H1 (cell line): ENCODE measurements at regions not wholly inside any gene's neighbourhood (a gene's known extent, or its start where the extent isn't known, plus 50 kb on each side); places are given as distances from the start of the nearest gene placed in this dataset.

ENCODE experiments used
- CTCF ChIA-PET: fragments of 300-600 bp; sonication (Branson Sonifier 250); formaldehyde crosslinking; loops from one replicate; lab custom pipeline; 2021; ENCODE audit not compliant: partially characterized antibody; lab: Charles Lee
- POLR2A ChIA-PET: fragments of 300-600 bp; sonication (Branson Sonifier 250); formaldehyde crosslinking; loops from one replicate; lab custom pipeline; 2021; ENCODE audit warnings: inconsistent platforms; ENCODE audit not compliant: partially characterized antibody; lab: Charles Lee
- DNase-seq, 2 experiments: peaks; one replicate each; pipeline versions ENCODE4 v3.0.0 to v3.0.0-alpha.2; 2010 to 2022; ENCODE audit warnings: low spot score in 2 of 2, low read depth in 1 of 2, mixed read lengths in 1 of 2
- FAIRE-seq: peaks from 2 replicates; lab custom pipeline; 2011; peaks lifted over from hg19 to GRCh38; lab: Jason Lieb, UNC
- H2AFZ ChIP-seq: 2 replicates; pipeline ENCODE4 v1.8.1; 2012; ENCODE audit warnings: low read length, inconsistent platforms
- H2AK5ac ChIP-seq: 2 replicates; pipeline ENCODE4 v1.6.1; 2013; ENCODE audit warnings: low read depth, low read length
- H2BK120ac ChIP-seq: replicated peaks from 2 replicates; pipeline ENCODE3; 2013; ENCODE audit warnings: low read depth, low read length, inconsistent platforms
- H2BK12ac ChIP-seq: 2 replicates; pipeline ENCODE4 v1.6.1; 2013; ENCODE audit warnings: low read depth, low read length
- H2BK15ac ChIP-seq: 2 replicates; pipeline ENCODE4 v1.6.1; 2013; ENCODE audit warnings: low read length
- H2BK20ac ChIP-seq: 2 replicates; pipeline ENCODE4 v1.6.1; 2013; ENCODE audit warnings: low read length
- H2BK5ac ChIP-seq: 2 replicates; pipeline ENCODE4 v1.6.1; 2013; ENCODE audit warnings: low read depth, low read length
- H3K14ac ChIP-seq: 2 replicates; pipeline ENCODE4 v1.6.1; 2013; ENCODE audit warnings: inconsistent platforms; ENCODE audit not compliant: insufficient read length
- H3K18ac ChIP-seq: 2 replicates; pipeline ENCODE4 v1.6.1; 2013; ENCODE audit warnings: low read length; ENCODE audit errors: extremely low read depth
- H3K23ac ChIP-seq: 2 replicates; pipeline ENCODE4 v1.6.1; 2013; ENCODE audit warnings: inconsistent platforms; ENCODE audit not compliant: insufficient read length
- H3K23me2 ChIP-seq: 2 replicates; pipeline ENCODE4 v1.6.1; 2013; ENCODE audit warnings: low read depth, low read length
- H3K27ac ChIP-seq: 2 replicates; pipeline ENCODE4 v1.6.1; 2011; ENCODE audit warnings: low read depth, low read length, inconsistent platforms
- H3K27me3 ChIP-seq, 4 experiments: replicated peaks in 1 of 4; 1 replicate in 1 of 4; 2 replicates in 3 of 4; pipeline versions ENCODE4 v1.6.1 to v1.8.1; 2011 to 2013; ENCODE audit warnings: low read length in 3 of 4, mild to moderate bottlenecking in 3 of 4, inconsistent platforms in 2 of 4, mixed read lengths in 2 of 4, moderate library complexity in 1 of 4; ENCODE audit not compliant: control insufficient read depth in 3 of 4, insufficient read depth in 3 of 4; ENCODE audit errors: extremely low read depth in 1 of 4
- H3K36me3 ChIP-seq, 4 experiments: 2 replicates each; pipeline versions ENCODE4 v1.6.1 to v1.8.1; 2011 to 2013; ENCODE audit warnings: mild to moderate bottlenecking in 4 of 4, low read length in 3 of 4, moderate library complexity in 2 of 4, control low read depth in 1 of 4, inconsistent platforms in 1 of 4; ENCODE audit not compliant: insufficient read depth in 4 of 4, control insufficient read depth in 2 of 4
- H3K4ac ChIP-seq: replicated peaks from 2 replicates; pipeline ENCODE3; 2013; ENCODE audit warnings: low read length, low read depth, mixed read lengths, inconsistent platforms; ENCODE audit not compliant: insufficient read length
- H3K4me1 ChIP-seq, 4 experiments: replicated peaks in 1 of 4; 1 replicate in 1 of 4; 2 replicates in 3 of 4; pipeline versions ENCODE4 v1.6.1 to v1.8.1; 2011 to 2013; ENCODE audit warnings: low read length in 3 of 4, inconsistent platforms in 2 of 4, mixed read lengths in 1 of 4; ENCODE audit not compliant: insufficient read depth in 4 of 4, control insufficient read depth in 3 of 4
- H3K4me2 ChIP-seq, 2 experiments: 2 replicates each; pipeline versions ENCODE4 v1.6.1 to v1.8.1; 2011 to 2013; ENCODE audit warnings: low read depth in 2 of 2, low read length in 2 of 2, control low read depth in 1 of 2, inconsistent platforms in 1 of 2, mild to moderate bottlenecking in 1 of 2; ENCODE audit not compliant: insufficient read depth in 1 of 2
- H3K4me3 ChIP-seq, 4 experiments: fragments of 200-600, 300-600 bp in 1 of 4; sonication (generic), shearing (Covaris generic), sonication (Bioruptor Twin) in 1 of 4; 2 replicates each; pipeline versions ENCODE4 v1.5.1 to v1.8.1; 2011 to 2016; ENCODE audit warnings: low read length in 4 of 4, low read depth in 3 of 4, control low read depth in 2 of 4, inconsistent platforms in 2 of 4, mild to moderate bottlenecking in 2 of 4, mixed read lengths in 1 of 4, moderate library complexity in 1 of 4; ENCODE audit not compliant: insufficient read depth in 2 of 4; ENCODE audit errors: extremely low read depth in 1 of 4
- H3K56ac ChIP-seq: replicated peaks from 2 replicates; pipeline ENCODE3; 2013; ENCODE audit warnings: low read depth, mild to moderate bottlenecking, mixed read lengths, low read length, inconsistent platforms; ENCODE audit not compliant: insufficient read length
- H3K79me1 ChIP-seq: 2 replicates; pipeline ENCODE4 v1.6.1; 2013; ENCODE audit warnings: low read depth, low read length, control low read depth
- H3K79me2 ChIP-seq, 2 experiments: 2 replicates each; pipeline versions ENCODE4 v1.6.1 to v1.8.1; 2012 to 2013; ENCODE audit warnings: low read length in 2 of 2, mild to moderate bottlenecking in 2 of 2, inconsistent platforms in 1 of 2; ENCODE audit not compliant: insufficient read depth in 2 of 2, control insufficient read depth in 1 of 2
- H3K9ac ChIP-seq, 4 experiments: replicated peaks in 1 of 4; 1 replicate in 1 of 4; 2 replicates in 3 of 4; pipeline versions ENCODE4 v1.6.1 to v1.8.1; 2011 to 2013; ENCODE audit warnings: low read depth in 3 of 4, low read length in 3 of 4, control low read depth in 2 of 4, mild to moderate bottlenecking in 2 of 4, moderate library complexity in 2 of 4, inconsistent platforms in 1 of 4; ENCODE audit errors: extremely low read depth in 1 of 4
- H3K9me3 ChIP-seq, 2 experiments: 2 replicates each; pipeline versions ENCODE4 v1.6.1 to v1.8.1; 2012 to 2013; ENCODE audit warnings: mild to moderate bottlenecking in 2 of 2, moderate library complexity in 2 of 2, control low read depth in 1 of 2, inconsistent platforms in 1 of 2, low read depth in 1 of 2, low read length in 1 of 2, mixed read lengths in 1 of 2; ENCODE audit not compliant: insufficient read depth in 2 of 2
- H4K20me1 ChIP-seq, 2 experiments: replicated peaks in 1 of 2; 2 replicates each; pipeline versions ENCODE3 to v1.8.1; 2011 to 2013; ENCODE audit warnings: inconsistent platforms in 2 of 2, low read length in 2 of 2, mild to moderate bottlenecking in 1 of 2; ENCODE audit not compliant: insufficient read depth in 2 of 2, control insufficient read depth in 1 of 2
- H4K5ac ChIP-seq: 2 replicates; pipeline ENCODE4 v1.6.1; 2013; ENCODE audit warnings: low read length, low read depth, mixed read lengths, inconsistent platforms; ENCODE audit not compliant: insufficient read length
- H4K8ac ChIP-seq: 2 replicates; pipeline ENCODE4 v1.8.0; 2013; ENCODE audit warnings: mild to moderate bottlenecking, moderate library complexity, low read length, inconsistent platforms; ENCODE audit not compliant: insufficient read depth; ENCODE audit errors: extremely low read depth
- H4K91ac ChIP-seq: replicated peaks from 2 replicates; pipeline ENCODE3; 2013; ENCODE audit warnings: low read length, mixed read lengths, inconsistent platforms; ENCODE audit not compliant: insufficient read length
- EP300 ChIP-seq, 2 experiments: IDR thresholded peaks; 1 replicate in 1 of 2; 2 replicates in 1 of 2; pipeline ENCODE4 v1.6.1; 2011 to 2012; ENCODE audit warnings: low read depth in 2 of 2, low read length in 2 of 2, mild to moderate bottlenecking in 2 of 2, borderline replicate concordance in 1 of 2, inconsistent platforms in 1 of 2, moderate library complexity in 1 of 2
- WGBS, 2 experiments: shearing (Covaris generic) in 1 of 2; methylation state at CpG; one replicate each; pipeline versions ENCODE4 v1.1.6 to v1.1.7; 2013 to 2015; ENCODE audit warnings: low lambda C conversion rate in 2 of 2, mixed read lengths in 2 of 2, inconsistent platforms in 1 of 2, low coverage in 1 of 2, missing lambda C conversion rate in 1 of 2; ENCODE audit not compliant: insufficient replicate concordance in 2 of 2, insufficient coverage in 1 of 2, insufficient read length in 1 of 2; ENCODE audit errors: extremely low coverage in 1 of 2, missing lambda C conversion rate in 1 of 2; 5-methylcytosine and 5-hydroxymethylcytosine counted together

DNA sequence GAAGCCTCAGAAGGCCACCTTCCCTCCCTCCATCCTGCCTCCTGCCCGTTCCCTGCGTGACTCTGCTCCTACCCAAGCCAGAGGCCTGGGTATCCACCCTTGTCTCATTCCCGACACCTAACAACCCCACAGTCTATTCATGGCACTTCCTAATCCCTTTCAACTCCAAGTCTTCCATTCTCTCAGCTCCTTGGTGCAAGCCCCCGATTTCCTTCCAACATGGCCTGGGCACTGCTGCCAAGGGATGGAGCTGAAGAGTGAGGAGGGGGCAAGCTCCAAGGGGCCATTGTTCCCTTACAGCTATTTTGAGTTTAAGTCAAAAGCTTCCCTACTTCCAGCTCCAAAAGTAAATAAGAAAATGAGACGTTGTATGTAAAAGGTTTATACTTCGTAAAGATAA, 84.8 kb upstream of the ASB18 start:
- Histone ChIP-seq H3K4me2 (no peak overlapping the region), H2BK20ac (no peak overlapping the region), H2AFZ (no peak overlapping the region), H3K9me3 (no peaks in the 10 kb centered on the region), H2BK15ac (no peak overlapping the region), H3K27me3 (no peaks in the 10 kb centered on the region), H2AK5ac (no peak overlapping the region), H3K56ac (no peak overlapping the region), H3K23ac (no peak overlapping the region), H3K18ac (no peak overlapping the region), H3K14ac (no peak overlapping the region), H3K4me1 (peaks cover 0 to 2% (median under 1%) of the 10 kb centered on the region in 4 experiments; a peak in 3 of 7 replicates), H2BK120ac (no peak overlapping the region), H4K5ac (no peak overlapping the region), H3K4me3 (no peak overlapping the region), H3K27ac (no peak overlapping the region), H3K4ac (no peak overlapping the region), H3K9ac (no peak overlapping the region), H2BK12ac (no peak overlapping the region), H4K91ac (no peak overlapping the region), H3K23me2 (no peaks in the 10 kb centered on the region), H4K8ac (no peak overlapping the region; the same call in 1 of the 2 replicates), H4K20me1 (peaks cover 0 to under 1% of the 10 kb centered on the region in 2 experiments), H3K79me1 (no peaks in the 10 kb centered on the region), H3K36me3 (no peaks in the 10 kb centered on the region), H3K79me2 (no peaks in the 10 kb centered on the region), H2BK5ac (no peak overlapping the region)
- TF ChIP-seq EP300 (IDR thresholded peaks at IDR 0.05; ENCODE audit: borderline replicate concordance in 1 of 2, low read depth in 2 of 2, low read length in 2 of 2) = no peak
- DNase-seq (no peak), FAIRE-seq (no peak)
- ChIA-PET POLR2A (no interaction called here), CTCF (interaction anchor here (0.8 to 1.9 kb wide), 5 partner anchors 19 to 737 kb away, joined by 3 to 13 read pairs (median 3); no protein-coding TSS in a partner anchor)
- 91% methylated on average over 6 of the region's 6 CpGs; no CpG with 5 or more reads in 1 of the 2 experiments for WGBS, 2 experiments
